PC-9 (cell line): ENCODE measurements at regions not wholly inside any gene's neighbourhood (a gene's known extent, or its start where the extent isn't known, plus 50 kb on each side); places are given as distances from the start of the nearest gene placed in this dataset.

Source experiments
- CTCF ChIP-seq: fragments of 200-600 bp; sonication (generic); conservative IDR thresholded peaks from 2 replicates; pipeline ENCODE4 v1.6.1; 2017; ENCODE audit warnings: mixed run types, antibody characterized with exemption, mild to moderate bottlenecking, moderate library complexity
- EZH2 ChIP-seq: fragments of 200-600 bp; sonication (generic); IDR thresholded peaks from 2 replicates; pipeline ENCODE4 v1.8.0; 2017; ENCODE audit warnings: antibody characterized with exemption, low read depth

- TF ChIP-seq CTCF (no peak), EZH2 (no peak)
Observed at GRCh38 chr1:36656838-36657237, 174.1 kb upstream of the CSF3R start.
